WTC11 (cell line): ENCODE measurements at regions not wholly inside any gene's neighbourhood (a gene's known extent, or its start where the extent isn't known, plus 50 kb on each side); places are given as distances from the start of the nearest gene placed in this dataset.

Experiments used
- ATAC-seq: fragments of 200-7000 bp; cut with Tn5 transposase; 2 replicates; pipeline ENCODE4 v1.10.0; 2021; ENCODE audit warnings: mild to moderate bottlenecking, moderate library complexity
- CTCF ChIA-PET: fragments of 300-600 bp; sonication (Branson Sonifier 250); formaldehyde crosslinking; loops from one replicate; lab custom pipeline; 2021; ENCODE audit warnings: antibody characterized with exemption; lab: Charles Lee
- POLR2A ChIA-PET: fragments of 350-600 bp; sonication (Branson Sonifier 250); formaldehyde crosslinking; loops from one replicate; lab custom pipeline; 2021; ENCODE audit warnings: antibody characterized with exemption; lab: Charles Lee
- DNase-seq: peaks from one replicate; pipeline ENCODE4 v3.0.0; 2021; ENCODE audit warnings: low spot score
- H3K27ac Mint-ChIP-seq: 2 replicates; pipeline ENCODE4 v1.8.0; 2021; ENCODE audit warnings: mixed read lengths
- H3K27me3 Mint-ChIP-seq: 2 replicates; pipeline ENCODE4 v1.8.0; 2021; ENCODE audit warnings: low read depth, mild to moderate bottlenecking, moderate library complexity, mixed read lengths
- H3K36me3 Mint-ChIP-seq: 2 replicates; pipeline ENCODE4 v1.8.0; 2021; ENCODE audit warnings: mixed read lengths
- H3K4me1 Mint-ChIP-seq: 2 replicates; pipeline ENCODE4 v1.8.0; 2022; ENCODE audit warnings: mixed read lengths
- H3K4me3 Mint-ChIP-seq: 2 replicates; pipeline ENCODE4 v1.8.0; 2021; ENCODE audit warnings: mild to moderate bottlenecking, moderate library complexity, mixed read lengths
- H3K9me3 Mint-ChIP-seq: 2 replicates; pipeline ENCODE4 v1.8.0; 2021; ENCODE audit warnings: mixed read lengths
- AFF4 ChIP-seq: sonication (generic); formaldehyde crosslinking; IDR thresholded peaks from 2 replicates; pipeline ENCODE4 v1.8.1; 2023; ENCODE audit warnings: mild to moderate bottlenecking, missing genetic modification reagents, borderline replicate concordance
- ATF2 ChIP-seq: sonication (generic); formaldehyde crosslinking; IDR thresholded peaks from 2 replicates; pipeline ENCODE4 v1.8.1; 2022; ENCODE audit warnings: low read depth, missing genetic modification reagents, borderline replicate concordance
- ATF6 ChIP-seq: sonication (generic); formaldehyde crosslinking; IDR thresholded peaks from 2 replicates; pipeline ENCODE4 v1.8.1; 2023; ENCODE audit warnings: mild to moderate bottlenecking, missing genetic modification reagents
- CDX4 ChIP-seq: fragments of 250-450 bp; sonication (Bioruptor Pico); IDR thresholded peaks from 2 replicates; pipeline ENCODE4 v1.9.0; 2021; ENCODE audit warnings: moderate library complexity, mild to moderate bottlenecking, inconsistent platforms, borderline replicate concordance
- CREB1 ChIP-seq: sonication (generic); formaldehyde crosslinking; IDR thresholded peaks from 2 replicates; pipeline ENCODE4 v1.8.0; 2023; ENCODE audit warnings: mild to moderate bottlenecking, missing genetic modification reagents
- ESRRA ChIP-seq: sonication (generic); formaldehyde crosslinking; IDR thresholded peaks from 2 replicates; pipeline ENCODE4 v1.8.1; 2022; ENCODE audit warnings: mild to moderate bottlenecking, missing genetic modification reagents, borderline replicate concordance
- ETV6 ChIP-seq: sonication (generic); formaldehyde crosslinking; IDR thresholded peaks from 2 replicates; pipeline ENCODE4 v1.8.1; 2022; ENCODE audit warnings: mild to moderate bottlenecking, missing genetic modification reagents
- GABPB1 ChIP-seq: sonication (generic); formaldehyde crosslinking; IDR thresholded peaks from 2 replicates; pipeline ENCODE4 v1.8.1; 2023; ENCODE audit warnings: mild to moderate bottlenecking, missing genetic modification reagents
- IRF1 ChIP-seq: sonication (generic); formaldehyde crosslinking; IDR thresholded peaks from 2 replicates; pipeline ENCODE4 v1.8.0; 2023; ENCODE audit warnings: missing genetic modification reagents
- JAZF1 ChIP-seq: fragments of 250-450 bp; sonication (Bioruptor Pico); IDR thresholded peaks from 2 replicates; pipeline ENCODE4 v1.9.0; 2021; ENCODE audit warnings: moderate library complexity, mild to moderate bottlenecking, inconsistent platforms
- JUN ChIP-seq: sonication (generic); formaldehyde crosslinking; IDR thresholded peaks from 2 replicates; pipeline ENCODE4 v1.8.0; 2023; ENCODE audit warnings: mild to moderate bottlenecking, missing genetic modification reagents
- KAT7 ChIP-seq: sonication (generic); formaldehyde crosslinking; IDR thresholded peaks from 2 replicates; pipeline ENCODE4 v1.8.1; 2023; ENCODE audit warnings: missing genetic modification reagents, mild to moderate bottlenecking, borderline replicate concordance
- MYBL2 ChIP-seq: sonication (generic); formaldehyde crosslinking; IDR thresholded peaks from 2 replicates; pipeline ENCODE4 v1.8.1; 2023; ENCODE audit warnings: mild to moderate bottlenecking, moderate library complexity, missing genetic modification reagents
- NR2C2 ChIP-seq: sonication (generic); formaldehyde crosslinking; IDR thresholded peaks from 2 replicates; pipeline ENCODE4 v1.8.0; 2022; ENCODE audit warnings: mild to moderate bottlenecking, missing genetic modification reagents
- NR3C1 ChIP-seq: sonication (generic); formaldehyde crosslinking; conservative IDR thresholded peaks from 2 replicates; pipeline ENCODE4 v1.8.1; 2023; ENCODE audit warnings: low read depth, mild to moderate bottlenecking, missing genetic modification reagents
- PRRX2 ChIP-seq: fragments of 250-450 bp; sonication (Bioruptor Pico); IDR thresholded peaks from 2 replicates; pipeline ENCODE4 v1.8.0; 2021; ENCODE audit warnings: mild to moderate bottlenecking
- SOX15 ChIP-seq: fragments of 250-450 bp; sonication (Bioruptor Pico); IDR thresholded peaks from 2 replicates; pipeline ENCODE4 v1.9.0; 2021; ENCODE audit warnings: mild to moderate bottlenecking
- SP1 ChIP-seq: sonication (generic); formaldehyde crosslinking; conservative IDR thresholded peaks from 2 replicates; pipeline ENCODE4 v1.8.1; 2022; ENCODE audit warnings: missing genetic modification reagents
- TCF7 ChIP-seq: sonication (generic); formaldehyde crosslinking; IDR thresholded peaks from 2 replicates; pipeline ENCODE4 v1.8.0; 2022; ENCODE audit warnings: mild to moderate bottlenecking, low read depth, missing genetic modification reagents, moderate library complexity
- TEAD4 ChIP-seq: sonication (generic); formaldehyde crosslinking; IDR thresholded peaks from 2 replicates; pipeline ENCODE4 v1.8.0; 2022; ENCODE audit warnings: mild to moderate bottlenecking, missing genetic modification reagents
- USF1 ChIP-seq: sonication (generic); formaldehyde crosslinking; IDR thresholded peaks from 2 replicates; pipeline ENCODE4 v1.8.0; 2022; ENCODE audit warnings: mild to moderate bottlenecking, missing genetic modification reagents
- ZBTB43 ChIP-seq: sonication (generic); formaldehyde crosslinking; IDR thresholded peaks from 2 replicates; pipeline ENCODE4 v1.8.1; 2023; ENCODE audit warnings: mild to moderate bottlenecking, missing genetic modification reagents
- ZNF232 ChIP-seq: sonication (generic); formaldehyde crosslinking; IDR thresholded peaks from 2 replicates; pipeline ENCODE4 v1.8.0; 2022; ENCODE audit warnings: mild to moderate bottlenecking, missing genetic modification reagents
- ZNF396 ChIP-seq: fragments of 250-450 bp; sonication (Bioruptor Pico); IDR thresholded peaks from 2 replicates; pipeline ENCODE4 v1.8.0; 2021; ENCODE audit warnings: mild to moderate bottlenecking, moderate library complexity, borderline replicate concordance
- ZNF416 ChIP-seq: fragments of 250-450 bp; sonication (Bioruptor Pico); IDR thresholded peaks from 2 replicates; pipeline ENCODE4 v1.9.0; 2021; ENCODE audit warnings: mild to moderate bottlenecking, inconsistent platforms

- no peaks in the 10 kb centered on the region for H3K27me3 Mint-ChIP-seq
- ATAC-seq (no peak), DNase-seq (no peak)
- POLR2A ChIA-PET: no interaction called here
- TF ChIP-seq NR3C1 (no peak), JAZF1 (CRISPR knock-in tag) (no peak), ATF2 (no peak), NR2C2 (no peak), ZNF232 (CRISPR knock-in tag) (no peak), SP1 (CRISPR knock-in tag) (no peak), ZBTB43 (CRISPR knock-in tag) (no peak), GABPB1 (CRISPR knock-in tag) (no peak), ETV6 (CRISPR knock-in tag) (no peak), PRRX2 (CRISPR knock-in tag) (no peak), AFF4 (no peak), KAT7 (CRISPR knock-in tag) (no peak), CREB1 (CRISPR knock-in tag) (no peak), SOX15 (no peak), MYBL2 (CRISPR knock-in tag) (no peak), JUN (CRISPR knock-in tag) (no peak), ATF6 (CRISPR knock-in tag) (no peak), ZNF396 (CRISPR knock-in tag) (no peak)
- peaks cover 8% of the 10 kb centered on the region for H3K36me3 Mint-ChIP-seq
- no peak overlapping the region for H3K4me3 Mint-ChIP-seq
- CTCF ChIA-PET: no interaction called here
- peaks cover 22% of the 10 kb centered on the region for H3K4me1 Mint-ChIP-seq
- H3K27ac Mint-ChIP-seq: no peak overlapping the region
- H3K9me3 Mint-ChIP-seq: peaks cover 10% of the 10 kb centered on the region
Measured at GRCh38 chr9:108119530-108120113, 630.1 kb upstream of the KLF4 start.

- Mint-ChIP-seq H3K9me3 (peaks cover 9% of the 10 kb centered on the region), H3K36me3 (peaks cover 4% of the 10 kb centered on the region), H3K4me1 (peaks cover 4% of the 10 kb centered on the region), H3K4me3 (no peak overlapping the region), H3K27me3 (no peaks in the 10 kb centered on the region), H3K27ac (no peak overlapping the region)
- ChIA-PET CTCF (no interaction called here), POLR2A (no interaction called here)
- DNase-seq (no peak), ATAC-seq (no peak)
- TF ChIP-seq TCF7 (CRISPR knock-in tag): no peak
- TF ChIP-seq TEAD4 (CRISPR knock-in tag): no peak
- TF ChIP-seq IRF1: no peak
- TF ChIP-seq ZNF416 (CRISPR knock-in tag): no peak
- TF ChIP-seq CDX4 (CRISPR knock-in tag): no peak
- TF ChIP-seq ESRRA (CRISPR knock-in tag): no peak
- TF ChIP-seq ATF6 (CRISPR knock-in tag): no peak
- no peak for TF ChIP-seq USF1 (CRISPR knock-in tag)
Measured at GRCh38 chr9:108117795-108118194, 628.2 kb upstream of the KLF4 start.
